ENCODE measurements at regions not wholly inside any gene's neighbourhood (a gene's known extent, or its start where the extent isn't known, plus 50 kb on each side); places are given as distances from the start of the nearest gene placed in this dataset.
"Not testable (repeated sequence)": the region's sequence is repeated elsewhere in the genome, so short reads cannot be mapped to it uniquely, and the experiment has no call there.

DNA sequence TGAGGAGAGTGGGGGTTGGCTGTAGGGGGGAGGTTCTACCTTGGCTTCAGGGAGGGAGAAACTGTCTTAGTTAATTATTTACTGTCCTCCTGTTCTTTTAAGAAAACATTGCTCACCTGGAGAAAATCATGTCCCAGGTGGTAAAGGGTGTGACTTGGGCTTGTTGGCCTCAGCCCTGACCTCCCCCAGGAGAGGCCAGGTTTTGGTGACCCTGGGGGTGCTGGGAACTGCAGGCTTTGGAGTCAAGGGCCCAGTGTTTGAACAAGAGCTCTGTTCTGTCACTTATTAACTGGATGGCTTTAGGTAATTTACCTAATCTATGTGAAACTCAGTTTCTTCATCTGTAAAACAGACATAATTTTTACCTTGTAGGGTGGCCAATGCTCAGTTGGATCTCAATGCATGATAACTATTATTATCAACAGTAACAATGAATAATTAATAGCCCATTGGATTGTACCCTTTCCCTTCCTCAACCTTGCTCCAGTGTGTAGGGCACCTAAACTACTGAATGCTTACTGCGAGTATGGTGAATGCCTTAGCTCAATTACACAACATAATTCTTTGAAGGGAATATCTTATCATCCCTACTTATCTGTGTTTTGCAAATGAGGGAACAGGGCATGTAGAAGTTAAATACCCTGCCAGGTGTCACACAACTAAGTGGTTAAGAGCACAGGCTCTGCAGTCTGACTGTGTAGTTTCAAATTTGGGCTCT is 959.4 kb upstream of the DEFB115 start:
- TF ChIP-seq, protein P1, sequence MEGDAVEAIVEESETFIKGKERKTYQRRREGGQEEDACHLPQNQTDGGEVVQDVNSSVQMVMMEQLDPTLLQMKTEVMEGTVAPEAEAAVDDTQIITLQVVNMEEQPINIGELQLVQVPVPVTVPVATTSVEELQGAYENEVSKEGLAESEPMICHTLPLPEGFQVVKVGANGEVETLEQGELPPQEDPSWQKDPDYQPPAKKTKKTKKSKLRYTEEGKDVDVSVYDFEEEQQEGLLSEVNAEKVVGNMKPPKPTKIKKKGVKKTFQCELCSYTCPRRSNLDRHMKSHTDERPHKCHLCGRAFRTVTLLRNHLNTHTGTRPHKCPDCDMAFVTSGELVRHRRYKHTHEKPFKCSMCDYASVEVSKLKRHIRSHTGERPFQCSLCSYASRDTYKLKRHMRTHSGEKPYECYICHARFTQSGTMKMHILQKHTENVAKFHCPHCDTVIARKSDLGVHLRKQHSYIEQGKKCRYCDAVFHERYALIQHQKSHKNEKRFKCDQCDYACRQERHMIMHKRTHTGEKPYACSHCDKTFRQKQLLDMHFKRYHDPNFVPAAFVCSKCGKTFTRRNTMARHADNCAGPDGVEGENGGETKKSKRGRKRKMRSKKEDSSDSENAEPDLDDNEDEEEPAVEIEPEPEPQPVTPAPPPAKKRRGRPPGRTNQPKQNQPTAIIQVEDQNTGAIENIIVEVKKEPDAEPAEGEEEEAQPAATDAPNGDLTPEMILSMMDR (IDR thresholded peaks at IDR 0.05; ENCODE audit: low read depth, low read length), result not testable (repeated sequence)
- TF ChIP-seq EZH2phosphoT487 (IDR thresholded peaks at IDR 0.05; ENCODE audit: low read depth), result not testable (repeated sequence)

Measured in OCI-LY3 (cell line).